H1 (cell line): ENCODE measurements at regions not wholly inside any gene's neighbourhood (a gene's known extent, or its start where the extent isn't known, plus 50 kb on each side); places are given as distances from the start of the nearest gene placed in this dataset.
"Not testable (repeated sequence)": the region's sequence is repeated elsewhere in the genome, so short reads cannot be mapped to it uniquely, and the experiment has no call there.

Experiments
- CTCF ChIP-seq, 3 experiments: IDR thresholded peaks; 1 replicate in 2 of 3; 2 replicates in 1 of 3; pipeline versions ENCODE4 v1.5.1 to v1.6.1; 2011; ENCODE audit warnings: low read length in 3 of 3, mild to moderate bottlenecking in 3 of 3, inconsistent platforms in 2 of 3, low read depth in 1 of 3, moderate library complexity in 1 of 3; ENCODE audit not compliant: insufficient read depth in 1 of 3; ENCODE audit errors: control extremely low read depth in 1 of 3
- KDM5A ChIP-seq: fragments of 200-600 bp; IDR thresholded peaks from 2 replicates; pipeline ENCODE4 v1.7.1; 2012; ENCODE audit warnings: mild to moderate bottlenecking, low read length, inconsistent platforms, mixed read lengths
- TBP ChIP-seq: IDR thresholded peaks from 2 replicates; pipeline ENCODE4 v1.6.1; 2011; ENCODE audit warnings: low read depth, low read length, improper control_type of control experiment
- TEAD4 ChIP-seq: IDR thresholded peaks from 2 replicates; pipeline ENCODE4 v1.6.1; 2012; ENCODE audit warnings: low read depth, low read length, inconsistent platforms, mixed read lengths

- TF ChIP-seq KDM5A; CTCF (IDR thresholded peaks at IDR 0.05; ENCODE audit: control extremely low read depth in 1 of 3, insufficient read depth in 1 of 3, low read depth in 1 of 3, low read length in 3 of 3); TBP; TEAD4: not testable (repeated sequence)
Observed at GRCh38 chr16:29246091-29246490, 160.4 kb downstream of the NPIPB11 start.
